GM10266 (cell line): ENCODE measurements at regions not wholly inside any gene's neighbourhood (a gene's known extent, or its start where the extent isn't known, plus 50 kb on each side); places are given as distances from the start of the nearest gene placed in this dataset.

Experiments used
- DNase-seq: peaks from one replicate; pipeline ENCODE4 v3.0.0; 2012; ENCODE audit errors: extremely low spot score
- CTCF ChIP-seq: IDR thresholded peaks from 2 replicates; pipeline ENCODE4 v1.5.1; 2012; ENCODE audit warnings: mild to moderate bottlenecking, low read depth; ENCODE audit not compliant: control insufficient read depth, insufficient read depth; ENCODE audit errors: missing control alignments

GRCh38 chr2:129689653-129690448 is 289.6 kb upstream of the RAB6C start:
- no peak for TF ChIP-seq CTCF
- DNase-seq, result no peak

- TF ChIP-seq CTCF, result no peak
- DNase-seq, result no peak
Measured at GRCh38 chr2:129695496-129695895, 284.0 kb upstream of the RAB6C start.

- no peak for DNase-seq
- TF ChIP-seq CTCF, result no peak
Measured at GRCh38 chr2:129698593-129698992, 280.9 kb upstream of the RAB6C start.

GRCh38 chr2:129699781-129700573 is 279.5 kb upstream of the RAB6C start:
- DNase-seq, result no peak
- TF ChIP-seq CTCF, result no peak

GRCh38 chr2:129702416-129703176 is 276.9 kb upstream of the RAB6C start:
- TF ChIP-seq CTCF, result no peak
- no peak for DNase-seq

GRCh38 chr2:129705085-129705484 is 274.4 kb upstream of the RAB6C start:
- TF ChIP-seq CTCF, result no peak
- no peak for DNase-seq
